Thoracic aorta (tissue), 2 donors: ENCODE measurements at regions not wholly inside any gene's neighbourhood (a gene's known extent, or its start where the extent isn't known, plus 50 kb on each side); places are given as distances from the start of the nearest gene placed in this dataset.
A peak's percentile ranks its signal among the peaks of the same experiment; 100 is the strongest.
"Not testable (repeated sequence)": the region's sequence is repeated elsewhere in the genome, so short reads cannot be mapped to it uniquely, and the experiment has no call there.

ENCODE experiments used
- ATAC-seq: fragments of 150-250 bp; one replicate; pipeline ENCODE4 v1.8.0; 2017; ENCODE audit warnings: low read depth; ENCODE audit not compliant: insufficient number of reproducible peaks, low FRiP score
- DNase-seq: peaks from one replicate; pipeline ENCODE4 v3.0.0-alpha.2; 2020; ENCODE audit warnings: low spot score
- H3K27ac ChIP-seq, 2 donors: fragments of 200-600 bp; sonication (generic); 1 replicate in 1 of 2; 2 replicates in 1 of 2; pipeline ENCODE4 v1.5.1; 2016; ENCODE audit warnings: mild to moderate bottlenecking in 2 of 2, moderate library complexity in 2 of 2
- H3K27me3 ChIP-seq: fragments of 200-600 bp; sonication (generic); replicated peaks from 2 replicates; pipeline ENCODE4 v1.6.0; 2016; ENCODE audit warnings: mild to moderate bottlenecking; ENCODE audit not compliant: insufficient read depth
- H3K36me3 ChIP-seq: fragments of 200-600 bp; sonication (generic); one replicate; pipeline ENCODE4 v1.5.1; 2016
- H3K4me1 ChIP-seq, 2 donors: fragments of 200-600 bp; sonication (generic); 1 replicate in 1 of 2; 2 replicates in 1 of 2; pipeline versions ENCODE4 v1.5.1 to v1.6.0; 2016; ENCODE audit warnings: low read depth in 2 of 2, mild to moderate bottlenecking in 1 of 2; ENCODE audit not compliant: control insufficient read depth in 1 of 2
- H3K4me3 ChIP-seq: fragments of 200-600 bp; sonication (generic); 2 replicates; pipeline ENCODE4 v1.5.1; 2016; ENCODE audit warnings: mild to moderate bottlenecking
- H3K9me3 ChIP-seq: fragments of 200-600 bp; sonication (generic); 2 replicates; pipeline ENCODE4 v1.5.1; 2016
- CTCF ChIP-seq: fragments of 200-600 bp; sonication (generic); IDR thresholded peaks from one replicate; pipeline ENCODE4 v1.5.1; 2019; ENCODE audit warnings: antibody characterized with exemption

- H3K9me3 ChIP-seq, H3K27me3 ChIP-seq, H3K27ac ChIP-seq, H3K4me1 ChIP-seq, DNase-seq, H3K36me3 ChIP-seq, ATAC-seq, H3K4me3 ChIP-seq: not testable (repeated sequence)
Observed at GRCh38 chr3:185306286-185306685, 52.4 kb upstream of the EHHADH start.

- DNase-seq: no peak
- no peak overlapping the region for H3K4me3 ChIP-seq
- no peak for TF ChIP-seq CTCF
Observed at GRCh38 chr3:185306847-185307246, 53.0 kb upstream of the EHHADH start.

GRCh38 chr3:185308126-185308754, 54.4 kb upstream of the EHHADH start:
- no peak overlapping the region for H3K27ac ChIP-seq
- DNase-seq: no peak
- H3K4me1 ChIP-seq: no peaks in the 10 kb centered on the region
- H3K27me3 ChIP-seq: no peaks in the 10 kb centered on the region
- H3K4me3 ChIP-seq: no peak overlapping the region
- ATAC-seq: peak; percentile 43
- no peak for TF ChIP-seq CTCF
- H3K9me3 ChIP-seq: peaks cover 10% of the 10 kb centered on the region
- H3K36me3 ChIP-seq: peaks cover 7% of the 10 kb centered on the region

More at GRCh38 chr3:185306847-185307246, 53.0 kb upstream of the EHHADH start:
- no peak overlapping the region for H3K27ac ChIP-seq
- H3K4me1 ChIP-seq: no peaks in the 10 kb centered on the region
- ATAC-seq: no peak
- H3K9me3 ChIP-seq: peaks cover 10% of the 10 kb centered on the region
- no peaks in the 10 kb centered on the region for H3K27me3 ChIP-seq
- peaks cover 7% of the 10 kb centered on the region for H3K36me3 ChIP-seq

DNA sequence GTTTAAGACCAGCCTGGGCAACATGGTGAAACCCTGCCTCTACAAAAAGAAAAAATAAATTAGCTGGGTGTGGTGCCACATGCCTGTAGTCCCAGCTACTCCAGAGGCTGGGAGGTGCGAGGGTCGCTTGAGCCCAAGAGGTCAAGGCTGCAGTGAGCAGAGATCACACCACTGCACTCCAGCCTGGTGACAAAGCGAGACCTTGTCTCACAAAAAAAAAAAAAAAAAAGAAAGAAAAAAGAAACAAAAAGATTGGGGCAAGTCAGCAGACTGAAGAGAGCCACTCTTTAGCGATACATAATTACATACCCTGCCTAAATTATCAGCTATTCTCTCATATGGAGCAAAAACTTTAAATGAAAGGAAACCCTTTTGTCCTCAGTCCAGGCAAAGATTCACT, 53.6 kb upstream of the MAP3K13 start:
- no peak overlapping the region for H3K27ac ChIP-seq
- peaks cover 10% of the 10 kb centered on the region for H3K9me3 ChIP-seq
- ATAC-seq (no peak), DNase-seq (no peak)
- TF ChIP-seq CTCF: no peak
- H3K27me3 ChIP-seq: no peaks in the 10 kb centered on the region
- H3K4me1 ChIP-seq: no peaks in the 10 kb centered on the region
- H3K4me3 ChIP-seq: no peak overlapping the region
- H3K36me3 ChIP-seq: peaks cover 7% of the 10 kb centered on the region

DNA sequence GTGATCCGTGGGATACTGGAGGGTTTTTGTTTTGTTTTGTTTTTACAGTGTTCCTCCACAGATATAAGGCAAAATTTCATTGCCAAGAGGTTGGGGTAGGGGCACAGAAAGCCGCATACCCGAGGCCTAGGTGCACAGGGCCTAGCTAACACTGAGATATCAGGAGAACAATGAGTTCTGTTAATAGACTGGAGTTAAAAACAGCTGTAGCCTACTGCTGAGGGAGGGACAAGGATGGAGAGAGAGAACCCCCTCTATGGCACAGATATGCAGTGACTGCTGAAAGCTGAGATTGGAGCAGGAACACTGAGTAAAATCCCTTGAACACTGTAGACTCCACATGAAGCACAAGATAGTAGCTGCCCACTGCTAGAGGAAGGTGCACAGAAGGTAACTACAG, 53.1 kb upstream of the MAP3K13 start:
- ATAC-seq (no peak), DNase-seq (no peak)
- no peak for TF ChIP-seq CTCF
- Histone ChIP-seq H3K27ac (no peak overlapping the region), H3K4me3 (no peak overlapping the region), H3K9me3 (peaks cover 10% of the 10 kb centered on the region), H3K36me3 (peaks cover 7% of the 10 kb centered on the region), H3K27me3 (no peaks in the 10 kb centered on the region), H3K4me1 (no peaks in the 10 kb centered on the region)

GRCh38 chr3:185311991-185312390, 50.9 kb upstream of the MAP3K13 start:
- DNase-seq (no peak), ATAC-seq (no peak)
- no peak overlapping the region for H3K4me3 ChIP-seq
- peaks cover 7% of the 10 kb centered on the region for H3K9me3 ChIP-seq
- TF ChIP-seq CTCF: no peak
- no peak overlapping the region for H3K27ac ChIP-seq
- H3K36me3 ChIP-seq: peaks cover 7% of the 10 kb centered on the region
- H3K27me3 ChIP-seq: no peaks in the 10 kb centered on the region
- H3K4me1 ChIP-seq: peaks cover 7 to 9% of the 10 kb centered on the region in 2 donors
